ENCODE measurements at regions not wholly inside any gene's neighbourhood (a gene's known extent, or its start where the extent isn't known, plus 50 kb on each side); places are given as distances from the start of the nearest gene placed in this dataset.

DNA sequence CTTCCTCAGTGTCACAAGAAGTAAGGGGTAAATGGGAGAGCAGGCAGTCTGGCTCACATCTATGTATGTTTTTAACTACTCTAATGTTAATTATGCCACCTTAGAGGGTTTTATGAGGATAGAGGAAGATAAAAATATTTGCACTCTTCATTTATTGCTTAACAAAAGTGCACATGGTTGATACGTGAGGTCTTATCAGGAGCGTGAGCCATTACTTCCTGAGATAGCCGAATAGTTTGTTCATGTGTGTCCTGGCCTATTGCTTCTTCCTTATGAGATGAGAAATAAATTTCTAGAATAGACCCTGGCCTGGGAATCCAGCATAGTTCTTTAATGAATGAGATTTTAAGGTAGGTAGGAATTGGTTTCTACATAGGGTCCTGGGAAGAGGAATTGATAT is 471.1 kb upstream of the B3GALT2 start:
- DNase-seq (ENCODE audit: low spot score in 2 of 2): no peak
- H3K36me3 Mint-ChIP-seq: peaks cover 8 to 19% of the 10 kb centered on the region in 2 donors
- H3K27ac Mint-ChIP-seq: no peak overlapping the region
- no peak for ATAC-seq
- H3K9me3 Mint-ChIP-seq: peaks cover 9 to 12% of the 10 kb centered on the region in 2 donors

DNA sequence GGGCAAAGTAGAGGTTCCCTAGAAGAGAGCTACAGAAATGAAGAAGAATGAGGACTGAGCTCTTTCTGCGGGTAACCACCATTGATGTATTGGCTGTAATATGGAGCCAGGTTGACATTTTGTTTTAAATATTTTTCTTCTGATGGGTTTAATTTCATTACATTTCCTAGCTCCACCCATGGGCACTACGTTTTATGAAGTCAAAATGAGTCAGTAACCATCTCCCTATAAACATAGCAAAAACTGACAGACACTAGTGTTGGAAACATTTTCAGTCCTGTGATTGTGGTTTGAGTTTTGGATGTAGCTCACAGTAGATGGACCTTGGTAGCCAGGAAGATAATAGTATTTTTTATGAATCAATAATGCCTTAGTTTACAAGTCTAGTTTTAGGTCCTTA is 470.4 kb upstream of the B3GALT2 start:
- Mint-ChIP-seq H3K9me3 (peaks cover 9 to 16% of the 10 kb centered on the region in 2 donors), H3K27ac (no peak overlapping the region), H3K36me3 (peaks cover 8 to 19% of the 10 kb centered on the region in 2 donors)

DNA sequence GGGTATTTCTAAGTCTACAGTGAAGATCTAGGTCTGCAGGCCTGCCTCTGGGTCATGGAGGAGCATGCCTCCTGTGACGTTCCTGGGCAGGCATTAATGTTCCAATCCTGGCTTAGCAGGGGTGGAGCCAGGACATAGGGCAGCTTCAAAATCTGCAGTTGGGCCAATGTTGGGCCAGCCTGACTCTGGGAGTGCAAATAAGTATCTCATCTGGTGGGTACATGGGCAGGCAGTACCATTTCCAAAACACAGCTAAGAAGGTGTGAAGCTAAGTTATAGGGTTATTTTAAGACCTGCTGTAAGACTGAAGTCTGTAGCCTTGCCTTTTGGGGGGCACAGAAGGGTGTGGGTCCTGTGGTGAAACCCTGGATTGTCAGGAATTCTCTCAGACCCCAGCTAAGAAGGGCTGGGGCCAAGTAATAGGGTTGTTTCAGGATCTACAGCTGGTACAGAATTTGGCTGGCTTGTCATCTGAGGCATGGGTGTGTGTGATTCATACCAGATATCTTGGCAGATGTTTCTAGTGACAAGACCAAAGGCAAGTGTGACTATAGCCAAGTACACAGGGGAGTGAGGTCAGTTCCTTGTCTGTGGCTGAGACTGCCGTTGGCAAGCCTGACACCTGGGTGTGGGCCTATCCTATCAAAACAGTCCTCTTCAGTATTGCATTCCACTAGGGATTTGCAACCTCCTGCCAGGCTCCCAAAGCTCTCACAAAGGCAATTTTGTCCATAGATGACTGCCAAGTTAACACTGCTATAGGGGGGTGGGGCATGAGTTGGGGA is 468.7 kb upstream of the B3GALT2 start:
- ATAC-seq (peak; percentile 37 to 61), DNase-seq (ENCODE audit: low spot score in 2 of 2) (no peak)
- Mint-ChIP-seq H3K9me3 (peaks cover 16 to 27% of the 10 kb centered on the region in 2 donors), H3K27ac (no peak overlapping the region), H3K36me3 (peaks cover 8 to 32% of the 10 kb centered on the region in 2 donors)

More for the DNA sequence above, 470.4 kb upstream of the B3GALT2 start:
- DNase-seq (ENCODE audit: low spot score in 2 of 2) (no peak), ATAC-seq (no peak)

DNA sequence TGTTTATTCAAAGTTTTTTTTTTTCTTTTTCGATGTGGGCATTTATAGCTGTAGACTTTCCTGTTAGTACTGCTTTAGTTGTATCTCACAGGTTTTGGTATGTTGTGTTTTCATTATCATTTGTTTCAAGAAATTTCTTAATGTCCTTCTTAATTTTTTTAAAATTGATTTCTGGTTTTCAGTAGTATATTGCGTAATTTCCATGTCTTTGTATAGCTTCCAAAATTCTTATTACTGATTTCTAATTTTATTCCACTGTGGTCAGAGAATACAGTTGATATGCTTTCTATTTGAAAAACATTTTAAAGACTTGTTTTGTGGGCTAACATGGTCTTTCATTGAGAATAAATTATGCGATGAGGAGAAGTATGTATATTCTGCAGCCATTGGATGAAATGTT is 463.2 kb upstream of the B3GALT2 start:
- H3K36me3 Mint-ChIP-seq: peaks cover 15 to 36% of the 10 kb centered on the region in 2 donors
- DNase-seq (ENCODE audit: low spot score in 2 of 2) (no peak), ATAC-seq (no peak)
- no peak overlapping the region for H3K27ac Mint-ChIP-seq
- H3K9me3 Mint-ChIP-seq: peaks cover 26 to 34% of the 10 kb centered on the region in 2 donors

DNA sequence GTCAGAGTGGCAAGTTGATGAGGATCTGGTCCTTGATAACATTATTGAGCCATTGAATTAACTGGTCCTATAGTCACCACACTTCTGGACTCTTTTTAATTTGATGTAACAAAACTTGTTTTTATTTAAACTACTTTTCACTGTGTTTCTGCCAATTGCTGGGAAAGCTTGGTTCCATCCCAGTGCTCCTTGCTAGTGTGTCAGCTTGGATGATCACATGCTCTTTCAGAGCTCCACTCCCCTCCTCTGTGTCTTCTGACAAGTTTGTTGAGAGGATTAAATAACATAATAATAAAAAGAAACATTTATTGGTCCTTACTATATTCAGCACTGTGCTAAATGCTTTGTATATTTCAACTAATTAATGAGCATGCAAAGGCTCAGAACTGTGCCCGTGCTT is 448.5 kb upstream of the B3GALT2 start:
- DNase-seq (ENCODE audit: low spot score in 2 of 2) (no peak), ATAC-seq (no peak)
- Mint-ChIP-seq H3K36me3 (no peaks in the 10 kb centered on the region), H3K27ac (no peak overlapping the region), H3K9me3 (peaks cover 0 to 4% of the 10 kb centered on the region in 2 donors)

DNA sequence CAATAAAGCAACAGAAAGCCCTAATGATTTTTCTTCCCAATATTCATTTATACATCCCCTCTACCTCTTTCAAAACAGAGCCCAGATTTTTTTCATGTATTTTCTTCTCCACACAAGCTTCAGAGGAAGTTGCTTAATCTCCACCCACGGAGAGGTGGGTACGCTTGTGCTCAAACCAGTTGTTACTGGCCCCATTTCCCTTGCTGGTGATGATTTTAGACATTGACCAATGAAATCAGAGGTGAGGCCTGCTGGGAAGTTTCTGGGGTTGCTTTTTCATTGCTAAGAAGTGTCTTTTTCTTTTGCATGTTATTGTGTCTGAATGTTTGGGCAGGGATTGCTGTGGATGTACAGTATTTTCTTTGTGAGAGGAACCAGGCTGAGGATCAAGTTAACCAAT is 448.1 kb upstream of the B3GALT2 start:
- no peaks in the 10 kb centered on the region for H3K36me3 Mint-ChIP-seq
- DNase-seq (ENCODE audit: low spot score in 2 of 2) (no peak), ATAC-seq (no peak)
- peak overlapping the region; percentile 9 to 33 for H3K27ac Mint-ChIP-seq
- peaks cover 0 to 4% of the 10 kb centered on the region in 2 donors for H3K9me3 Mint-ChIP-seq

DNA sequence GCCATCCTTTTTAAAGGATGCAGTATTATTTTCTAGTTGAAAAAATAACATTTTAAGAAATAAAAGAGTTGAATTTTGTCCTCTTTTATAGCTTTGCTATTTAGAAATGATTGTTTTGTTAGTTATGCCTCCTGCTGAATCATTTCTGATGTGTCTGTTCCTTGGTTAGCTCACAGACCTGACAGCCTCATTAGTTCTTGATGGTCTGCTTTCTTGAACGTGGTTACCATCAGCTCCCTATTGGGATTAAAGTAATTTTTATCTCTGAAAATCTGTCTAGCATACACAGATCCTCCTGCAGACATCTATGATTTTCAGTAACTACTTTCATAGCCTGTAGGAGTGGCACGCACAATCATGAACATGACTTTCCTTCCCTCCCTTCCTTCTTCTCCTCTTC is 447.6 kb upstream of the B3GALT2 start:
- Mint-ChIP-seq H3K36me3 (no peaks in the 10 kb centered on the region), H3K27ac (peak overlapping the region in 1 of 2 donors; percentile 33), H3K9me3 (peaks cover 0 to 4% of the 10 kb centered on the region in 2 donors)
- ATAC-seq (no peak), DNase-seq (ENCODE audit: low spot score in 2 of 2) (no peak)

DNA sequence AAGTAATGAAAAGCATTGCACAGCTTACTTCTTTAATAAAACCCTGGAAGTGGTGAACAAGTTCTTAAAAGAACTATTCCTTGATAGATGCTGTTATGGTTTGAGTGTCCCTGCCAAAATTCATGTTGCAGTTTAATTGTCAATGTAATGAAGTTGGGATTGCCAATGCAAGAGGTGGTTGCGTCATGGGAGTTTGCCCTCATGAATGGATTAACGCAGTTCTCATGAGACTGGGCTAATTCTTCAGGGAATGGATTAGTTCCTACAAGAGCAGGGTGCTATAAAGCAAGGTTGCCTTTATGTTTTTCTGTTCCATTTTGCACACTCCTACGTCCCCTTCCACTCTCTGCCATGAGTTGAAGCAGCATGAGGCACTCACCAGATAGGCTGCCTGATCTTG is 446.7 kb upstream of the B3GALT2 start:
- DNase-seq (ENCODE audit: low spot score in 2 of 2): no peak
- H3K27ac Mint-ChIP-seq: no peak overlapping the region
- H3K36me3 Mint-ChIP-seq: no peaks in the 10 kb centered on the region
- ATAC-seq: no peak
- peaks cover 0 to 4% of the 10 kb centered on the region in 2 donors for H3K9me3 Mint-ChIP-seq

DNA sequence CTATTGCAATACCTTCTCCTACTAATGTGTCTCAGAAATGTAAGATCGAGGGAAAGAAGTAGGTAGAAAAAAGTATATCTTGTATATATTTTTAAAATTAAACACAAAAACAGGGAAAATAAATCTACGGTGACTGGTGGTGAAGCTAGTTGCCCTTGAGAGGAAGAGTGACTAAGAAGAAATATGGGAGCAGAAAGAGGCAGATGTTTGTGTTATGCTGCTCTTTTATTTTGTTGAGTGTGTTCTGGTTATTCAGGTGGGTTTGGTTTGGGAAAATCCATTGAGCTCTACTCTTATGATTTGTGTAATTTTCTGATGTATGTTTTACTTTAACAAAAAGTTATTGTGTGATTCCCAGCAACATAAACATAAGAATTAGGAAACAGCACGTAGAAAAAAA is 444.9 kb upstream of the B3GALT2 start:
- Mint-ChIP-seq H3K9me3 (peaks cover 0 to 4% of the 10 kb centered on the region in 2 donors), H3K36me3 (no peaks in the 10 kb centered on the region), H3K27ac (no peak overlapping the region)
- DNase-seq (ENCODE audit: low spot score in 2 of 2): no peak
- no peak for ATAC-seq

DNA sequence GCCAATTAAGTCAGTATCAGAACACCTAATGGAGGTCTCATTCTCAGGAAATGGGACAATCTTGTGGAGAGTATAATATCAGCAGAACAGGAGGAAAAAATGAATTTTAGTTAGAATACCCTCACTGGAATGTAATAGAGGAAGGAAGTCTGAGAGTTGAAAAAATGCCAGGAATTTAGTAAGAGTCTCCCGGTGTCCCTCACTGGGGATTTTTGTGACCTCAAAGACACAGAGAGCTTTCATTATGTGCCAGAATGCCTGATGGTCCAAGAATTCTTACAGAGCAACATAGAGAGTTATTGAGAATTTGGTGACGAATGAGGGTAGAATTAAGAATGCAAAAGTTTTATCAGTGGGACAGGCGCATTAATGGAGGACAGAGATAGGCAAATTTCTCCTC is 443.5 kb upstream of the B3GALT2 start:
- Mint-ChIP-seq H3K36me3 (no peaks in the 10 kb centered on the region), H3K9me3 (peaks cover 0 to 4% of the 10 kb centered on the region in 2 donors), H3K27ac (no peak overlapping the region)
- ATAC-seq: no peak
- no peak for DNase-seq (ENCODE audit: low spot score in 2 of 2)

DNA sequence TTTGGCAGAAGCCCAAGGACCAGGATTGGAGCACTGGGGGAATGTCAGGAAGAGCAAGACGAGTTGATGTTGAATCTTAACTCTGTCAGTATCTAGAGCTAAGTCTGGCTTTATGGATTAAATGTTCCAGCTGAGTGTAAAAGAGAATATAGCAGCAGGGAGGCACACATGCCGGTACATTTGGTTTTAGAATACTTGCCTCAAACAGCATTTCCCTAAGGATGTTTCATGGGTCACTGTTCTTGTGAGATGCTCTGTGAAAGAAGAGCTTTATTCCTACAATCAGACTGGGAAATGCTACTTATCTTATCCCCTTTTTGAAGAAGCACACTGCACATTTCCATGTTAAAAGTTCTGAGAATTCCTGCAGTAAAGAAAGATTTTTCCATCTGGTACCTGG is 440.3 kb upstream of the B3GALT2 start:
- no peak for ATAC-seq
- DNase-seq (ENCODE audit: low spot score in 2 of 2): no peak
- no peaks in the 10 kb centered on the region for H3K36me3 Mint-ChIP-seq
- H3K9me3 Mint-ChIP-seq: no peaks in the 10 kb centered on the region
- no peak overlapping the region for H3K27ac Mint-ChIP-seq

DNA sequence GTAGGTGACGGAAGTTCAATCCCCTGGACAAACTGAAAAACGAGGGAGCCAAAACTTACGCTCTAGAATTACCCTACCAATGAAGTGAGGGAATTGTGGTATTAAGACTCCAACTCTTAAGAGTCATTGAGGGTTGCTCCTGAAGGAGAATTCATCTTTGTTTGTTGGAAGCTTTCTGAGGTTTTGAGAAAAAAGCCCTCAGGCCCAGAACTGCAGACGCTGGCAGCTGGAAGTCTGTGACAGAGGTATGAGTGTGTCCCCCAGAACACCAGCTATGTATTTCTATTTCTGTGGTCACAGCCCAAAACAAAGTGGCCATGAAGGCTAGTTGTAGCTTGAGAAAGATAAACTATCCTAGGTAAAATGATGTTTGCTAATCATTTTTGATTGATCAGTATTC is 438.8 kb upstream of the B3GALT2 start:
- ATAC-seq (no peak), DNase-seq (ENCODE audit: low spot score in 2 of 2) (no peak)
- Mint-ChIP-seq H3K9me3 (no peaks in the 10 kb centered on the region), H3K36me3 (no peaks in the 10 kb centered on the region), H3K27ac (no peak overlapping the region)

DNA sequence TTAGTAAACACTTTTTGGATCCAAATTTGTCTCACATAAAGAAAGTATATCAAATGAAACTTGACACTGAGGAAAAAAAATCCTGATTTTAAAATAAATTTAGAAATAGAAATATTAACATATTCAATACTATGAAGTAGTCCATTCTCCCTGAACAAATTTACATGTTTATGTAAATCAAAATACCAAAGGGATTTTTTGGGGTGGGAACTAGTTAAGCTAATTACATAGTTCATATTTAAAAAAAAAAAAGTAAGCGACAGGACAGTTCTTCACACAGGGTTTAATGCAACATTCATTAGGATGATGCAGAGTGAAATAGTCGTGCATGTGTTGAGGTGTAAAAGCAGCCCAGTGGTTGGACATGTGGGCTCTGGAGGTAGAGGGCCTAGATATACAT is 433.5 kb upstream of the B3GALT2 start:
- ATAC-seq: no peak
- Mint-ChIP-seq H3K36me3 (no peaks in the 10 kb centered on the region), H3K9me3 (peaks cover 0 to 3% of the 10 kb centered on the region in 2 donors), H3K27ac (no peak overlapping the region)
- DNase-seq (ENCODE audit: low spot score in 2 of 2): no peak

DNA sequence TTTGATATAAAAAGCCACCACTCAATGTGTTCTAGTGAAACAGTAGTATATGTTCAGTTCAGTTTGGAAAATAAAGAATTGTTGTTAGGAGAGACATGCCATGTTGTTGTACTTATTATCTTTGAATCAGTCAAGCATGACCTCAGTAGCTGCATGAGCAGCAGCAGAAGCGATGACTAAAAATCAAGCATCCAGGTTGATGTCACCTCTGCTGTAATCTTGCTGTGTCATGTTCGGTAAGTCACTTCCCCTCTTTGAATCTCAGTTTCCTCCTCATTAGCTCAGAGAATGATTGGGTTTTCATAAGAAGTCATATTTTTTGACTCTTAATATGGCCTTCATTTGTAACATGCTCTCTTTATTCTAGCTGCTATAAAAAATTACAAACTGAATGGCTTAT is 428.4 kb upstream of the B3GALT2 start:
- peak in 1 of 2 donors; percentile 57 for ATAC-seq
- H3K9me3 Mint-ChIP-seq: peaks cover 0 to 3% of the 10 kb centered on the region in 2 donors
- no peaks in the 10 kb centered on the region for H3K36me3 Mint-ChIP-seq
- H3K27ac Mint-ChIP-seq: no peak overlapping the region
- no peak for DNase-seq (ENCODE audit: low spot score in 2 of 2)

DNA sequence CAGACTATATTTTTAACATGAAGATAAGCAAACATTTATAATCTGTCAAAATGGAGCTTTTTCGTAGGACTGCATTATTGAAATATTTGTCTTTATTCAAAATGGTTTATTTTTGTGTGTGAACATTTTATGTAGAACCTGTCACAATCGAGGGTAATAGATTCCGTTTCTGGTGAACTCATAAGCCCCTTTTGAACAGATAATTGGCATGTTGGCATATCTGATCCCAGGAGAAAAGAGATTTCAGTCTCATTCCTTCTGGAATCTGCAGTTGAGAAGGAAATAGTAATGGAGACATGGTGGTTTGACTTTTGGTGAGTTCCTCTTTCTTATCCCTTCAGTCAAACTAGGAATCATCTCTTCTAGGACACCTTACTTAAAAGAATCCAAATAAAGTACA is 427.9 kb upstream of the B3GALT2 start:
- DNase-seq (ENCODE audit: low spot score in 2 of 2) (no peak), ATAC-seq (no peak)
- Mint-ChIP-seq H3K27ac (no peak overlapping the region), H3K9me3 (peaks cover 0 to 3% of the 10 kb centered on the region in 2 donors), H3K36me3 (peaks cover under 1% of the 10 kb centered on the region in 2 donors)

DNA sequence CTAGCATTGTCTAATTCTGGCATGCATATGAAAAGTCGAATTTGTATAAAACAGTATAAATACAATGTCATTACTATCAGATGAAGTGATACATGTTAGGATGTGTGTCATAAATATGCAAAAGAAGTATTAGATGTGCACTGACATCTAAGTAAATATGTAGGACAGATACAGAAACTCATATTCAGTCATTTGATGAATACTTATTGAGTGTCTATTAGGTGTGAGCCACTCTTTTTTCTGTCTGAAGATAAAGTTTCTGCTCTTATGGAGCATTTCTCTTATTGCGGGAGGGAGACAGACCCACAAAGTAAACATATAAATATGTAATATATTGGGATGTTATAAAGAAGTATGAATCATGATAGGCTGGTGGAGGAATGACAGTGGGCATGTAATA is 426.6 kb upstream of the B3GALT2 start:
- ATAC-seq (no peak), DNase-seq (ENCODE audit: low spot score in 2 of 2) (no peak)
- Mint-ChIP-seq H3K9me3 (peaks cover 8 to 12% of the 10 kb centered on the region in 2 donors), H3K27ac (no peak overlapping the region), H3K36me3 (peaks cover 7 to 10% of the 10 kb centered on the region in 2 donors)

DNA sequence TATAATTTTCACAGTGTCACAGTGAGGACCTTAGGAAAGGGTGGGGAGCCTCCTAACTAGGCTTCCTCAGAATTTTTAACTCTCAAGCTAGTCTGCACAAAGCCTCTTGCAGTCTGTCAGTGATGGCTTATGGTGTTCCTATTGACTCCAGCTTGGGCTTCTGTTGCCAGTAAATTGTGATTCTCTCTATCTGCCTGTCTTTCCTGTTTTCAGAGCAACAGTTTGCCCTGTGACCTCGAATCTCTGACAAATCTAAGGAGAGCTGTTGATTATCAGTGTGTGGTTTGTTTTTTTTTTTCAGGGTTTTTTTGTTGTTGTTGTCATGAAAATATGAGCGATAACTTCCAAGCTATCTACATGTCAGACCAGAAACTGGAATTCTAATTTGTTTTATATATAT is 423.2 kb upstream of the B3GALT2 start:
- peaks cover 12 to 14% of the 10 kb centered on the region in 2 donors for H3K9me3 Mint-ChIP-seq
- no peak for DNase-seq (ENCODE audit: low spot score in 2 of 2)
- no peak for ATAC-seq
- no peak overlapping the region for H3K27ac Mint-ChIP-seq
- H3K36me3 Mint-ChIP-seq: peaks cover 7 to 10% of the 10 kb centered on the region in 2 donors

DNA sequence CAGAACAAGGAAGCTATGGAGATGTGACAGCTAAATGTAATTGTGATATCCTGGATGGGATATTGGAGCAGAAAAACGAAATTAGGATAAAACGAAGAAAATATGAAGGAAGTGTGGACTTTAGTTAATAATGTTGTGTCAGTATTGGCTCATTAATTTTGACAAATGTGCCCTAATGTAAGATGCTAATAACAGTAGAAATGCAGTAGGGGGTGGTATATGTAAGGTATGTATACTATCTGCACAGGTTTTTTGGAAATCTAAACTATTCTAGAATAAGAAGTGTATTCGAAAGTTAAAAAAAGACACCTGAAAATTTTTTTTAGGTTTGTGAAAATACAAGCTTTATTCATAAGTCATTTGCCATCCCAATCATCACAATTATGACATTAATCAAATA is 421.4 kb upstream of the B3GALT2 start:
- ATAC-seq (no peak), DNase-seq (ENCODE audit: low spot score in 2 of 2) (no peak)
- peaks cover 12 to 14% of the 10 kb centered on the region in 2 donors for H3K9me3 Mint-ChIP-seq
- H3K27ac Mint-ChIP-seq: no peak overlapping the region
- H3K36me3 Mint-ChIP-seq: peaks cover 7 to 10% of the 10 kb centered on the region in 2 donors

Data from activated naive CD4-positive, alpha-beta T cell treated with anti-CD3 and anti-CD28 coated beads, Interleukin-2, amount 50 U/mL, for 72 hours (primary cell).